HepG2 (cell line): ENCODE measurements at regions not wholly inside any gene's neighbourhood (a gene's known extent, or its start where the extent isn't known, plus 50 kb on each side); places are given as distances from the start of the nearest gene placed in this dataset.

Experiments used
- EP300 ChIP-seq, 3 experiments: sonication (generic) in 1 of 3; formaldehyde crosslinking in 1 of 3; IDR thresholded peaks; 2 replicates each; pipeline versions ENCODE4 v1.5.1 to v1.6.1; 2011 to 2020; ENCODE audit warnings: low read depth in 2 of 3, low read length in 2 of 3, borderline replicate concordance in 1 of 3, improper control_type of control experiment in 1 of 3, mild to moderate bottlenecking in 1 of 3, missing genetic modification reagents in 1 of 3, moderate library complexity in 1 of 3
- HDAC1 ChIP-seq: sonication (generic); formaldehyde crosslinking; IDR thresholded peaks from 2 replicates; pipeline ENCODE4 v1.5.1; 2020; ENCODE audit warnings: mild to moderate bottlenecking, missing genetic modification reagents
- HNRNPK ChIP-seq: fragments of 200-400 bp; formaldehyde crosslinking; IDR thresholded peaks from 2 replicates; pipeline ENCODE4 v1.6.1; 2018; ENCODE audit warnings: low read length, low read depth, moderate library complexity, mild to moderate bottlenecking; ENCODE audit not compliant: poor library complexity, severe bottlenecking

GRCh38 chr4:136528131-136528530 lies 1004.2 kb downstream of the PCDH18 start:
- no peak for TF ChIP-seq HNRNPK
- TF ChIP-seq HDAC1 (CRISPR knock-in tag): no peak
- no peak for TF ChIP-seq EP300 (IDR thresholded peaks at IDR 0.05; ENCODE audit: low read depth in 2 of 2, low read length in 2 of 2)
- no peak for TF ChIP-seq EP300 (CRISPR knock-in tag; IDR thresholded peaks at IDR 0.05; ENCODE audit: borderline replicate concordance)
